IMR-90 (cell line): ENCODE measurements at regions not wholly inside any gene's neighbourhood (a gene's known extent, or its start where the extent isn't known, plus 50 kb on each side); places are given as distances from the start of the nearest gene placed in this dataset.

ENCODE experiments used
- ATAC-seq: fragments of 200-7000 bp; cut with Tn5 transposase; 2 replicates; pipeline ENCODE4 v1.9.1; 2020; ENCODE audit warnings: low read depth, mild to moderate bottlenecking, moderate library complexity
- BruUV-seq: library from RNA; stranded (reverse); fragments of 400-500 nt; replicated peaks from 2 replicates; lab custom pipeline; 2021; lab: Mats Ljungman, UMichigan
- CTCF ChIA-PET: fragments of 300-600 bp; formaldehyde crosslinking; extraction: SDS; loops from one replicate; lab custom pipeline; 2021; ENCODE audit warnings: antibody characterized with exemption; lab: Yijun Ruan, JAX
- POLR2A ChIA-PET: fragments of 300-600 bp; sonication (Branson Sonifier 250); formaldehyde crosslinking; loops from one replicate; lab custom pipeline; 2022; ENCODE audit warnings: antibody characterized with exemption; ENCODE audit not compliant: unreplicated experiment; lab: Charles Lee
- DNase-seq: peaks from one replicate; pipeline ENCODE4 v3.0.0; 2013
- H2AFZ ChIP-seq: replicated peaks from 2 replicates; pipeline ENCODE3; 2013; ENCODE audit warnings: low read length, mild to moderate bottlenecking; ENCODE audit not compliant: poor library complexity
- H2AK5ac ChIP-seq: 2 replicates; pipeline ENCODE4 v1.6.1; 2013; ENCODE audit warnings: low read depth, low read length, inconsistent platforms
- H2AK9ac ChIP-seq: replicated peaks from 2 replicates; pipeline ENCODE3; 2013; ENCODE audit warnings: mild to moderate bottlenecking, low read depth, low read length, moderate library complexity; ENCODE audit not compliant: poor library complexity
- H2BK120ac ChIP-seq: 2 replicates; pipeline ENCODE4 v1.6.1; 2013; ENCODE audit warnings: low read depth, low read length, inconsistent platforms
- H2BK15ac ChIP-seq: 3 replicates; pipeline ENCODE4 v1.6.1; 2013; ENCODE audit warnings: low read depth, low read length, inconsistent platforms
- H2BK20ac ChIP-seq: 2 replicates; pipeline ENCODE4 v1.6.1; 2013; ENCODE audit warnings: low read depth, mild to moderate bottlenecking, inconsistent platforms, low read length, moderate library complexity
- H2BK5ac ChIP-seq: 2 replicates; pipeline ENCODE4 v1.6.1; 2013; ENCODE audit warnings: mild to moderate bottlenecking, low read depth, low read length, inconsistent platforms; ENCODE audit not compliant: poor library complexity, severe bottlenecking
- H3K14ac ChIP-seq: replicated peaks from 2 replicates; pipeline ENCODE4 v1.6.1; 2013; ENCODE audit warnings: low read depth, low read length, inconsistent platforms
- H3K18ac ChIP-seq: 2 replicates; pipeline ENCODE4 v1.6.1; 2013; ENCODE audit warnings: low read depth, low read length, control low read depth
- H3K23ac ChIP-seq: 2 replicates; pipeline ENCODE4 v1.6.1; 2013; ENCODE audit warnings: low read depth, low read length, inconsistent platforms
- H3K27ac ChIP-seq: 2 replicates; pipeline ENCODE4 v1.5.1; 2013; ENCODE audit warnings: mild to moderate bottlenecking, control low read depth, low read length; ENCODE audit not compliant: insufficient read depth
- H3K27me3 ChIP-seq: 2 replicates; pipeline ENCODE4 v1.6.1; 2013; ENCODE audit warnings: low read length; ENCODE audit not compliant: control insufficient read depth, insufficient read depth
- H3K36me3 ChIP-seq: 2 replicates; pipeline ENCODE4 v1.6.1; 2013; ENCODE audit warnings: low read length, mixed read lengths; ENCODE audit not compliant: control insufficient read depth, insufficient read depth
- H3K4ac ChIP-seq: 2 replicates; pipeline ENCODE4 v1.6.1; 2013; ENCODE audit warnings: low read depth, low read length, inconsistent platforms
- H3K4me1 ChIP-seq: 2 replicates; pipeline ENCODE4 v1.6.1; 2013; ENCODE audit warnings: low read length, mixed read lengths; ENCODE audit not compliant: control insufficient read depth, insufficient read depth
- H3K4me2 ChIP-seq: 2 replicates; pipeline ENCODE4 v1.6.1; 2013; ENCODE audit warnings: low read depth, mild to moderate bottlenecking, control low read depth, low read length, moderate library complexity
- H3K4me3 ChIP-seq: 2 replicates; pipeline ENCODE4 v1.5.1; 2013; ENCODE audit warnings: low read depth, mild to moderate bottlenecking, control low read depth, low read length, moderate library complexity; ENCODE audit not compliant: insufficient read depth
- H3K56ac ChIP-seq: 2 replicates; pipeline ENCODE4 v1.6.1; 2013; ENCODE audit warnings: low read length, inconsistent platforms; ENCODE audit not compliant: insufficient read depth; ENCODE audit errors: extremely low read depth
- H3K79me1 ChIP-seq, 2 experiments: 2 replicates each; pipeline ENCODE4 v1.6.1; 2013; ENCODE audit warnings: low read length in 2 of 2, inconsistent platforms in 1 of 2, low read depth in 1 of 2
- H3K9ac ChIP-seq: 2 replicates; pipeline ENCODE4 v1.6.1; 2013; ENCODE audit warnings: low read depth, low read length, control low read depth
- H3K9me1 ChIP-seq: 2 replicates; pipeline ENCODE4 v1.6.1; 2013; ENCODE audit warnings: low read length, inconsistent platforms; ENCODE audit not compliant: insufficient read depth
- H3K9me3 ChIP-seq: 2 replicates; pipeline ENCODE4 v1.6.1; 2013; ENCODE audit warnings: low read length; ENCODE audit not compliant: control insufficient read depth, insufficient read depth
- H4K20me1 ChIP-seq: 2 replicates; pipeline ENCODE4 v1.6.1; 2013; ENCODE audit warnings: low read length, inconsistent platforms; ENCODE audit not compliant: insufficient read depth
- H4K5ac ChIP-seq: 2 replicates; pipeline ENCODE4 v1.6.1; 2013; ENCODE audit warnings: mild to moderate bottlenecking, low read depth, low read length, control low read depth
- H4K8ac ChIP-seq, 2 experiments: 2 replicates each; pipeline ENCODE4 v1.6.1; 2013; ENCODE audit warnings: low read depth in 2 of 2, low read length in 2 of 2, control low read depth in 1 of 2, inconsistent platforms in 1 of 2
- H4K91ac ChIP-seq: 2 replicates; pipeline ENCODE4 v1.6.1; 2013; ENCODE audit warnings: low read depth, low read length, inconsistent platforms; ENCODE audit not compliant: insufficient read depth
- BHLHE40 ChIP-seq: fragments of 150-350 bp; IDR thresholded peaks from 2 replicates; pipeline ENCODE4 v1.6.1; 2016; ENCODE audit warnings: mild to moderate bottlenecking, low read depth, low read length
- NFE2L2 ChIP-seq: fragments of 150-350 bp; IDR thresholded peaks from 2 replicates; pipeline ENCODE4 v1.6.1; 2016; ENCODE audit warnings: low read depth, mild to moderate bottlenecking, low read length
- POLR2A ChIP-seq: IDR thresholded peaks from 2 replicates; pipeline ENCODE4 v1.6.1; 2012; ENCODE audit warnings: mild to moderate bottlenecking, low read depth, low read length
- WGBS, 2 experiments: methylation state at CpG; one replicate each; pipeline versions ENCODE4 v1.1.5 to v1.1.7; 2013; ENCODE audit warnings: missing lambda C conversion rate in 2 of 2; ENCODE audit not compliant: insufficient read length in 1 of 2; ENCODE audit errors: extremely low coverage in 2 of 2; 5-methylcytosine and 5-hydroxymethylcytosine counted together
- dilution Hi-C: fragments of 300-500 bp; cut with HindIII; formaldehyde crosslinking; loops from one replicate; pipeline ENCODE4 v1.14.3; 2018; ENCODE audit warnings: low sequenced_read_pairs; ENCODE audit not compliant: unreplicated experiment
- in situ Hi-C: fragments of 300-500 bp; cut with MboI; formaldehyde crosslinking; loops from 3 replicates; pipeline ENCODE4 v1.14.3; 2019; ENCODE audit warnings: low sequenced_read_pairs, inconsistent platforms, mixed read lengths
- intact Hi-C: fragments of 100-400 bp; cut with micrococcal nuclease; formaldehyde crosslinking; loops from 2 replicates; pipeline ENCODE4 v1.10.0; 2022
- TF ChIP-seq, protein P1 (sequence below): fragments of 150-350 bp; IDR thresholded peaks from 2 replicates; pipeline ENCODE4 v1.6.1; 2016; ENCODE audit warnings: low read depth, mild to moderate bottlenecking, low read length, moderate library complexity, borderline replicate concordance
- TF ChIP-seq, protein P2 (sequence below): fragments of 150-350 bp; IDR thresholded peaks from 2 replicates; pipeline ENCODE4 v1.6.1; 2017; ENCODE audit warnings: mild to moderate bottlenecking, antibody characterized with exemption, low read length, low read depth
- TF ChIP-seq, protein P3 (sequence below): conservative IDR thresholded peaks from 2 replicates; pipeline ENCODE4 v1.5.1; 2012; ENCODE audit warnings: mild to moderate bottlenecking, low read depth, low read length, improper control_type of control experiment

DNA sequence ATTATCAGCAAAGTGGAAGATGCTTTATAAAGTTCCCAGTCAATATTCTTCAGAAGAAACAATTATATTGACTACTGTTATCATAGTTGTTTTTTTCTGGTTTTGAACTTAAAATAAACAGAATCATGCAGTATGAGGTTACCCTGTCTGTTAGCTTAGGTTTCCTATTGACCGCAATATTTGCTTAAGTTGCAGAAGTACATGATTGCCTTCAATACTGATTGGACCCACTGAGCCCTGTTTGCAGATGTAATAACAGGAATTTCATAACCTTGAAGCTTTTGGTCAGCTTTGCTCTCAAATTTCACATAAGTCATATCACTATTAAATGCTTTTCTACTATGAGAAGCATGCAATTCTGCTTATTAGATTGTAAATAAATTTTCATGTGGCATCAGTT, 229.1 kb upstream of the FSTL5 start:
- Histone ChIP-seq H4K91ac (no peak overlapping the region), H3K18ac (no peak overlapping the region), H2BK120ac (no peak overlapping the region), H2BK20ac (no peak overlapping the region), H3K27ac (no peak overlapping the region), H2BK5ac (no peak overlapping the region), H2BK15ac (no peak overlapping the region), H3K23ac (no peak overlapping the region), H3K4me3 (no peak overlapping the region), H4K20me1 (no peaks in the 10 kb centered on the region), H3K56ac (no peak overlapping the region), H3K4ac (no peak overlapping the region), H3K36me3 (no peaks in the 10 kb centered on the region), H3K4me2 (no peak overlapping the region), H3K9me1 (no peaks in the 10 kb centered on the region), H3K9ac (no peak overlapping the region), H2AFZ (no peak overlapping the region), H3K4me1 (no peaks in the 10 kb centered on the region), H4K5ac (no peak overlapping the region), H3K9me3 (peaks cover 2% of the 10 kb centered on the region; the same call in 1 of the 2 replicates), H3K79me1 (no peaks in the 10 kb centered on the region), H3K14ac (no peak overlapping the region), H4K8ac (no peak overlapping the region), H2AK5ac (no peak overlapping the region), H2AK9ac (no peak overlapping the region), H3K27me3 (no peaks in the 10 kb centered on the region)
- intact Hi-C loops (no loop called here), dilution Hi-C loops (no loop called here), in situ Hi-C loops (no loop called here)
- WGBS, 2 experiments: 100% methylated on average over 1 of the region's 1 CpG; no CpG with 5 or more reads in 1 of the 2 experiments
- ATAC-seq (no peak), DNase-seq (no peak)
- POLR2A ChIA-PET: no interaction called here
- no TSS peak for BruUV-seq
- CTCF ChIA-PET: no interaction called here
- TF ChIP-seq NFE2L2 (no peak), POLR2A (no peak), BHLHE40 (no peak)
- TF ChIP-seq, protein P1, sequence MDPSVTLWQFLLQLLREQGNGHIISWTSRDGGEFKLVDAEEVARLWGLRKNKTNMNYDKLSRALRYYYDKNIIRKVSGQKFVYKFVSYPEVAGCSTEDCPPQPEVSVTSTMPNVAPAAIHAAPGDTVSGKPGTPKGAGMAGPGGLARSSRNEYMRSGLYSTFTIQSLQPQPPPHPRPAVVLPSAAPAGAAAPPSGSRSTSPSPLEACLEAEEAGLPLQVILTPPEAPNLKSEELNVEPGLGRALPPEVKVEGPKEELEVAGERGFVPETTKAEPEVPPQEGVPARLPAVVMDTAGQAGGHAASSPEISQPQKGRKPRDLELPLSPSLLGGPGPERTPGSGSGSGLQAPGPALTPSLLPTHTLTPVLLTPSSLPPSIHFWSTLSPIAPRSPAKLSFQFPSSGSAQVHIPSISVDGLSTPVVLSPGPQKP: no peak
- TF ChIP-seq, protein P2, sequence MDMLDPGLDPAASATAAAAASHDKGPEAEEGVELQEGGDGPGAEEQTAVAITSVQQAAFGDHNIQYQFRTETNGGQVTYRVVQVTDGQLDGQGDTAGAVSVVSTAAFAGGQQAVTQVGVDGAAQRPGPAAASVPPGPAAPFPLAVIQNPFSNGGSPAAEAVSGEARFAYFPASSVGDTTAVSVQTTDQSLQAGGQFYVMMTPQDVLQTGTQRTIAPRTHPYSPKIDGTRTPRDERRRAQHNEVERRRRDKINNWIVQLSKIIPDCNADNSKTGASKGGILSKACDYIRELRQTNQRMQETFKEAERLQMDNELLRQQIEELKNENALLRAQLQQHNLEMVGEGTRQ: no peak
- TF ChIP-seq, protein P3, sequence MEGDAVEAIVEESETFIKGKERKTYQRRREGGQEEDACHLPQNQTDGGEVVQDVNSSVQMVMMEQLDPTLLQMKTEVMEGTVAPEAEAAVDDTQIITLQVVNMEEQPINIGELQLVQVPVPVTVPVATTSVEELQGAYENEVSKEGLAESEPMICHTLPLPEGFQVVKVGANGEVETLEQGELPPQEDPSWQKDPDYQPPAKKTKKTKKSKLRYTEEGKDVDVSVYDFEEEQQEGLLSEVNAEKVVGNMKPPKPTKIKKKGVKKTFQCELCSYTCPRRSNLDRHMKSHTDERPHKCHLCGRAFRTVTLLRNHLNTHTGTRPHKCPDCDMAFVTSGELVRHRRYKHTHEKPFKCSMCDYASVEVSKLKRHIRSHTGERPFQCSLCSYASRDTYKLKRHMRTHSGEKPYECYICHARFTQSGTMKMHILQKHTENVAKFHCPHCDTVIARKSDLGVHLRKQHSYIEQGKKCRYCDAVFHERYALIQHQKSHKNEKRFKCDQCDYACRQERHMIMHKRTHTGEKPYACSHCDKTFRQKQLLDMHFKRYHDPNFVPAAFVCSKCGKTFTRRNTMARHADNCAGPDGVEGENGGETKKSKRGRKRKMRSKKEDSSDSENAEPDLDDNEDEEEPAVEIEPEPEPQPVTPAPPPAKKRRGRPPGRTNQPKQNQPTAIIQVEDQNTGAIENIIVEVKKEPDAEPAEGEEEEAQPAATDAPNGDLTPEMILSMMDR: no peak
